Fibroblast of mammary gland (primary cell): ENCODE measurements at regions not wholly inside any gene's neighbourhood (a gene's known extent, or its start where the extent isn't known, plus 50 kb on each side); places are given as distances from the start of the nearest gene placed in this dataset.

Source experiments
- DNase-seq: peaks from one replicate; pipeline ENCODE4 v3.0.0-alpha.2; 2010; ENCODE audit warnings: low read depth
- H3K4me3 ChIP-seq: 2 replicates; pipeline ENCODE4 v1.5.1; 2011; ENCODE audit warnings: low read depth, mild to moderate bottlenecking, low read length, moderate library complexity; ENCODE audit not compliant: control insufficient read depth
- CTCF ChIP-seq: conservative IDR thresholded peaks from 2 replicates; pipeline ENCODE4 v1.5.1; 2011; ENCODE audit warnings: low read depth, low read length, inconsistent platforms; ENCODE audit not compliant: control insufficient read depth, insufficient read depth

GRCh38 chr1:5375481-5375880 is 616.7 kb downstream of the NPHP4 start:
- TF ChIP-seq CTCF, result no peak
- H3K4me3 ChIP-seq, result no peak overlapping the region
- DNase-seq, result no peak

DNA sequence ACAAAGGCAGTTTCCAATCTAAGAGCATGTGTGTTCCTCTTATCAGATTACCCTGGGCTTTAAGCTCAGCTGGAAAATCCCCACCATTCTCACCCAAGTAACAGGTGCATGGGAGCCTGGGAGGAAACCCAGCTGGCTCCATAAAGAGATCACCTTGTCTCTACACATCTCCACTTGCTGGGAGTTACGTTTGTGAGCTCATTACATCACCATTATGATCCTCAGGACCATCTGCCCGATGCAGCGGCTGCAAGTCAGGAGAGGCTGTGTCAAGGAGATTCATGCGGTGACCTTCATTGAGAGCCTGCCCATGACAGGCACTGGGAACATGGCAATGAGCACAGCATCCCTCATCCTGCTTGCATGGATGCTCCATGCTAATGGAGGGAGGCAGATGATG is 618.0 kb downstream of the NPHP4 start:
- no peak for DNase-seq
- H3K4me3 ChIP-seq, result no peak overlapping the region
- no peak for TF ChIP-seq CTCF

DNA sequence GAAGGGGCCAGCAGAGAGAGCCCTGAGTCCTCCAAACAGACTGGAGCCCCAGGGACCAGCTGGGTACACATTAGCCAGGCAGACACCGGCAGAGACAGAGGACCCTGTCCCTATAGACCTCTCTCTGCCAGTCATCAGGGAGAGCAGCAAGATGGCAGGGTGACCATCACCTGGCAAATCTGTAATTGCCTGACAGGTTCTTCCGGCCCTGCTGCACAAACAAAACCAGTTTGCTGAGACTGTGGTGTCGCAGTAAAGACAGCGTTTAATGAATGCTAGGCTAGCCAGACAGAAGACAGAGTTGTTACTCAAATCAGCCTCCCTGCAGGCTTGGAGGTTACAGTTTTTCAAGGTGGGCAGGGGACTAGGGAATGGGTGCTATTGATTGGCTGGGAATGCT is 618.9 kb downstream of the NPHP4 start:
- no peak overlapping the region for H3K4me3 ChIP-seq
- TF ChIP-seq CTCF, result no peak
- no peak for DNase-seq

GRCh38 chr1:5371270-5371669 is 621.0 kb downstream of the NPHP4 start:
- no peak for DNase-seq
- H3K4me3 ChIP-seq, result no peak overlapping the region
- TF ChIP-seq CTCF, result no peak

GRCh38 chr1:5370311-5370710 is 621.9 kb downstream of the NPHP4 start:
- no peak for TF ChIP-seq CTCF
- DNase-seq, result no peak
- no peak overlapping the region for H3K4me3 ChIP-seq

- DNase-seq, result no peak
- H3K4me3 ChIP-seq, result no peak overlapping the region
- no peak for TF ChIP-seq CTCF
Measured at GRCh38 chr1:5369223-5369622, 623.0 kb downstream of the NPHP4 start.

GRCh38 chr1:5368201-5368600 is 624.0 kb downstream of the NPHP4 start:
- H3K4me3 ChIP-seq, result no peak overlapping the region
- TF ChIP-seq CTCF, result no peak
- DNase-seq, result no peak
